ENCODE measurements at regions not wholly inside any gene's neighbourhood (a gene's known extent, or its start where the extent isn't known, plus 50 kb on each side); places are given as distances from the start of the nearest gene placed in this dataset.

GRCh38 chr5:58284886-58285285 is 175.0 kb downstream of the PLK2 start:
- Histone ChIP-seq H3K36me3 (no peaks in the 10 kb centered on the region), H3K4me1 (ENCODE audit: control insufficient read depth in 1 of 2, low read depth in 2 of 2) (no peaks in the 10 kb centered on the region), H3K4me3 (no peak overlapping the region), H3K27ac (no peak overlapping the region), H3K27me3 (replicated peaks; ENCODE audit: insufficient read depth) (no peaks in the 10 kb centered on the region), H3K9me3 (no peaks in the 10 kb centered on the region)
- no peak for DNase-seq (ENCODE audit: low spot score)
- ATAC-seq (ENCODE audit: insufficient number of reproducible peaks, low FRiP score, low read depth) = no peak
- no peak for TF ChIP-seq CTCF (IDR thresholded peaks at IDR 0.05)

- Histone ChIP-seq H3K4me3 (no peak overlapping the region), H3K36me3 (no peaks in the 10 kb centered on the region), H3K9me3 (no peaks in the 10 kb centered on the region), H3K4me1 (ENCODE audit: control insufficient read depth in 1 of 2, low read depth in 2 of 2) (no peaks in the 10 kb centered on the region), H3K27me3 (replicated peaks; ENCODE audit: insufficient read depth) (no peaks in the 10 kb centered on the region), H3K27ac (no peak overlapping the region)
- DNase-seq (ENCODE audit: low spot score) (no peak), ATAC-seq (ENCODE audit: insufficient number of reproducible peaks, low FRiP score, low read depth) (no peak)
- TF ChIP-seq CTCF (IDR thresholded peaks at IDR 0.05) = no peak
These were observed 178.7 kb downstream of the PLK2 start for GRCh38 chr5:58281189-58281588.

DNA sequence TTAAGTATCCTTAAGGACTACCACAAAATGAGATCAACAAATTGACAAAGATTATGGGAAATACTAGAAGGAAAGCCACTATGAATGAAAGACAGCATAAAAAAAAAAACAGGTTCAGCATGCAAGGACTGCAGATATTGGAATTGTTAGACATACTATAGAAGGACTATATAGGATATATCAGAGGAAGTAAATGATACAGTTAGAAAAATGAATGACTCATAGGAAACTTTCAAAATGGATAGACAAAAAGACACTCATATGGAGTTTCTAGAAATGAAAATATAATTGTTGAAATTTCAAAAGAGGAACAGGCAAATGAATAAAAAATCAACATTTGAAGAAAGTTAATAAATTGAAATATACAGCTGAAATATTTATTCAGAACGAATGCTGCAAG is 180.6 kb downstream of the PLK2 start:
- H3K27ac ChIP-seq = no peak overlapping the region
- no peak overlapping the region for H3K4me3 ChIP-seq
- ATAC-seq (ENCODE audit: insufficient number of reproducible peaks, low FRiP score, low read depth) (no peak), DNase-seq (ENCODE audit: low spot score) (no peak)
- H3K4me1 ChIP-seq (ENCODE audit: control insufficient read depth in 1 of 2, low read depth in 2 of 2) = peaks cover 0 to under 1% of the 10 kb centered on the region in 2 donors
- TF ChIP-seq CTCF (IDR thresholded peaks at IDR 0.05) = no peak
- no peaks in the 10 kb centered on the region for H3K9me3 ChIP-seq
- H3K36me3 ChIP-seq = no peaks in the 10 kb centered on the region
- no peaks in the 10 kb centered on the region for H3K27me3 ChIP-seq (replicated peaks; ENCODE audit: insufficient read depth)

DNA sequence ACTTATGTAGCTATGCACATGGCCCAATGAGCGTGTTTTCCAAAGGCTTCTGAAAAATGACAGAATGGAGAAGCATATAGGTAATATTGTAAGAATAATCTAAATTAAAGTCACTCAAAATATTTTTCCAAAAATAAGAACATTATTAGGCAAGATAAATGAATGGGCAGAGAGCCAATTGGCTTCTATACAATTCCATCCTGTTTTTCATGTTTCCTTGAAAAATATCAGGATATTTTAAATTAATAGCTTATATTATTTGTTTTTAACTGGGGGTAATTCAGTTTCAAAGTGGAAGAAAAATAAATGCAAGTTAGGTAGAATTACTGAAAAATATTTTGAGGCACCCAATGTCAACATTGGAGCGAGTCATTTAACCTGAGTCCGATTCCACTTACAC is 183.5 kb downstream of the PLK2 start:
- H3K27me3 ChIP-seq (replicated peaks; ENCODE audit: insufficient read depth) = no peaks in the 10 kb centered on the region
- ATAC-seq (ENCODE audit: insufficient number of reproducible peaks, low FRiP score, low read depth) = no peak

GRCh38 chr5:58275516-58275915 is 184.4 kb downstream of the PLK2 start:
- DNase-seq (ENCODE audit: low spot score) (no peak), ATAC-seq (ENCODE audit: insufficient number of reproducible peaks, low FRiP score, low read depth) (no peak)
- Histone ChIP-seq H3K27ac (no peak overlapping the region), H3K36me3 (no peaks in the 10 kb centered on the region), H3K4me3 (no peak overlapping the region), H3K4me1 (ENCODE audit: control insufficient read depth in 1 of 2, low read depth in 2 of 2) (peaks cover 0 to 16% of the 10 kb centered on the region in 2 donors), H3K27me3 (replicated peaks; ENCODE audit: insufficient read depth) (no peaks in the 10 kb centered on the region), H3K9me3 (no peaks in the 10 kb centered on the region)
- no peak for TF ChIP-seq CTCF (IDR thresholded peaks at IDR 0.05)

More for the DNA sequence above, 183.5 kb downstream of the PLK2 start:
- no peak for DNase-seq (ENCODE audit: low spot score)
- TF ChIP-seq CTCF (IDR thresholded peaks at IDR 0.05) = no peak
- Histone ChIP-seq H3K4me1 (ENCODE audit: control insufficient read depth in 1 of 2, low read depth in 2 of 2) (peaks cover 0 to 16% of the 10 kb centered on the region in 2 donors), H3K9me3 (no peaks in the 10 kb centered on the region), H3K4me3 (no peak overlapping the region), H3K27ac (no peak overlapping the region), H3K36me3 (no peaks in the 10 kb centered on the region)
